ENCODE measurements at regions not wholly inside any gene's neighbourhood (a gene's known extent, or its start where the extent isn't known, plus 50 kb on each side); places are given as distances from the start of the nearest gene placed in this dataset.

- H3K9me3 ChIP-seq = no peaks in the 10 kb centered on the region
- no peaks in the 10 kb centered on the region for H3K4me1 ChIP-seq
- no peak for DNase-seq
- H3K4me3 ChIP-seq = no peak overlapping the region
- no peaks in the 10 kb centered on the region for H3K36me3 ChIP-seq
- WGBS, 5 donors = 74 to 92% (median 85%) methylated on average over 2 of the region's 2 CpGs
- no peaks in the 10 kb centered on the region for H3K27me3 ChIP-seq (replicated peaks in 1 of 7)
- intact Hi-C loops (cut with DNase I; ENCODE audit: low total_unique reads) = no loop called here
- TF ChIP-seq POLR2AphosphoS5 (IDR thresholded peaks at IDR 0.05) = no peak
- TF ChIP-seq POLR2A (IDR thresholded peaks at IDR 0.05) = no peak
- TF ChIP-seq, protein P1, sequence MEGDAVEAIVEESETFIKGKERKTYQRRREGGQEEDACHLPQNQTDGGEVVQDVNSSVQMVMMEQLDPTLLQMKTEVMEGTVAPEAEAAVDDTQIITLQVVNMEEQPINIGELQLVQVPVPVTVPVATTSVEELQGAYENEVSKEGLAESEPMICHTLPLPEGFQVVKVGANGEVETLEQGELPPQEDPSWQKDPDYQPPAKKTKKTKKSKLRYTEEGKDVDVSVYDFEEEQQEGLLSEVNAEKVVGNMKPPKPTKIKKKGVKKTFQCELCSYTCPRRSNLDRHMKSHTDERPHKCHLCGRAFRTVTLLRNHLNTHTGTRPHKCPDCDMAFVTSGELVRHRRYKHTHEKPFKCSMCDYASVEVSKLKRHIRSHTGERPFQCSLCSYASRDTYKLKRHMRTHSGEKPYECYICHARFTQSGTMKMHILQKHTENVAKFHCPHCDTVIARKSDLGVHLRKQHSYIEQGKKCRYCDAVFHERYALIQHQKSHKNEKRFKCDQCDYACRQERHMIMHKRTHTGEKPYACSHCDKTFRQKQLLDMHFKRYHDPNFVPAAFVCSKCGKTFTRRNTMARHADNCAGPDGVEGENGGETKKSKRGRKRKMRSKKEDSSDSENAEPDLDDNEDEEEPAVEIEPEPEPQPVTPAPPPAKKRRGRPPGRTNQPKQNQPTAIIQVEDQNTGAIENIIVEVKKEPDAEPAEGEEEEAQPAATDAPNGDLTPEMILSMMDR (IDR thresholded peaks at IDR 0.05 in 8 of 11, conservative IDR thresholded peaks at IDR 0.05 in 3 of 11) = no peak
- no peak overlapping the region for H3K27ac ChIP-seq
Measured at GRCh38 chr10:106185951-106186350, 978.6 kb downstream of the SORCS1 start.

DNA sequence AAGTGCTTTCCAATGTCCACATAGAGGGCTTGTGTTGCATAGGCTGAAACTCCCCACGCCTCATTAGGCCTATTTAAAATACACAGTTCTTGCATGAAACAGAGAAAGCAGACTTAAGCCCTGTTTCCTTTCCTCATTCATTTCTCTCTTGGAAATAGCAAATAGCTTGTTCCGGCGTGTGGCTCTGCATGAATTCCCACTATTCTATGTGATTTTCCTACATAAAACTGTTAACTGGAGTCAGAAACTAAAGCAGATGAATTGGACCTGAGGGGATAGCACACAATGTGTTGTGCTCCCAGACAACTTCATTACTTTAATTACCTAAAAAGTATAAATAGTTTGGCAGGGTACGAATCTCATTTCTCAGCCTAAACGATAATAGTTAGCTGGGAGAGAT, 981.5 kb downstream of the SORCS1 start:
- Histone ChIP-seq H3K9me3 (no peaks in the 10 kb centered on the region), H3K4me3 (no peak overlapping the region), H3K36me3 (no peaks in the 10 kb centered on the region), H3K4me1 (no peaks in the 10 kb centered on the region), H3K27ac (no peak overlapping the region), H3K27me3 (replicated peaks in 1 of 7) (no peaks in the 10 kb centered on the region)
- intact Hi-C loops (cut with DNase I; ENCODE audit: low total_unique reads) = no loop called here
- TF ChIP-seq POLR2AphosphoS5 (IDR thresholded peaks at IDR 0.05) = no peak
- WGBS, 5 donors = 81 to 93% (median 85%) methylated on average over 5 of the region's 5 CpGs
- no peak for DNase-seq

DNA sequence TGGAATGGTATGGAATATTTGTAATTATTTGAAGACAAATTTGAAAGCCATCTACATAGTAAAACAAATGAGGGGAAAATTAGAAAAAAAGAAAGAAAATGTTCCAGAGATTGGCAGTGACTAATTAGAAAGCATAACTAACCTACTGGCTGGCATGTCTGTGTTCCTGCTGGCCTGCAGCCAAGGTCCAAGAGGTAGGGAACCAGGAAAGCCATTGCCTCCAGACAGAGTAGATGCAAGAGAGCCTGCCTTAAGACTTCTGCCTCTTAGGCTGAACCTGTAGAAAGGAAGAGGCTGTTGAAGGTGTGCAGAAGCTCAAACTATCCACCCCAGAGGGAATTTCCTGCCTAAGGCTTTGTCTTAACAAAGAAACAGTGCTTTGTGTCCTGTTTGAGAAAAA, 982.0 kb downstream of the SORCS1 start:
- H3K4me1 ChIP-seq = no peaks in the 10 kb centered on the region
- TF ChIP-seq POLR2AphosphoS5 (IDR thresholded peaks at IDR 0.05) (no peak), POLR2A (IDR thresholded peaks at IDR 0.05) (no peak)
- TF ChIP-seq, protein P1 (IDR thresholded peaks at IDR 0.05 in 8 of 11, conservative IDR thresholded peaks at IDR 0.05 in 3 of 11) = no peak
- no peaks in the 10 kb centered on the region for H3K27me3 ChIP-seq (replicated peaks in 1 of 7)
- intact Hi-C loops (cut with DNase I; ENCODE audit: low total_unique reads) = no loop called here
- no peaks in the 10 kb centered on the region for H3K36me3 ChIP-seq
- no peaks in the 10 kb centered on the region for H3K9me3 ChIP-seq
- no peak overlapping the region for H3K4me3 ChIP-seq
- H3K27ac ChIP-seq = no peak overlapping the region
- DNase-seq = no peak

- no peak for DNase-seq
- no peak overlapping the region for H3K4me3 ChIP-seq
- H3K36me3 ChIP-seq = no peaks in the 10 kb centered on the region
- no peak overlapping the region for H3K27ac ChIP-seq
- H3K9me3 ChIP-seq = no peaks in the 10 kb centered on the region
- no peak for TF ChIP-seq POLR2AphosphoS5 (IDR thresholded peaks at IDR 0.05)
- TF ChIP-seq, protein P1 (IDR thresholded peaks at IDR 0.05 in 8 of 11, conservative IDR thresholded peaks at IDR 0.05 in 3 of 11) = no peak
- TF ChIP-seq POLR2A (IDR thresholded peaks at IDR 0.05) = no peak
- intact Hi-C loops (cut with DNase I; ENCODE audit: low total_unique reads) = no loop called here
- WGBS, 5 donors = 40 to 48% (median 42%) methylated on average over 3 of the region's 3 CpGs
- no peaks in the 10 kb centered on the region for H3K4me1 ChIP-seq
- H3K27me3 ChIP-seq (replicated peaks in 1 of 7) = no peaks in the 10 kb centered on the region
Measured at GRCh38 chr10:106181501-106181900, 983.0 kb downstream of the SORCS1 start.

- no peaks in the 10 kb centered on the region for H3K9me3 ChIP-seq
- no peaks in the 10 kb centered on the region for H3K4me1 ChIP-seq
- H3K27ac ChIP-seq = no peak overlapping the region
- H3K36me3 ChIP-seq = no peaks in the 10 kb centered on the region
- TF ChIP-seq POLR2AphosphoS5 (IDR thresholded peaks at IDR 0.05) (no peak), POLR2A (IDR thresholded peaks at IDR 0.05) (no peak)
- TF ChIP-seq, protein P1 (IDR thresholded peaks at IDR 0.05 in 8 of 11, conservative IDR thresholded peaks at IDR 0.05 in 3 of 11) = no peak
- intact Hi-C loops (cut with DNase I; ENCODE audit: low total_unique reads) = no loop called here
- no peaks in the 10 kb centered on the region for H3K27me3 ChIP-seq (replicated peaks in 1 of 7)
- DNase-seq = no peak
- H3K4me3 ChIP-seq = no peak overlapping the region
Measured at GRCh38 chr10:106179430-106179829, 985.1 kb downstream of the SORCS1 start.

Data from spleen (tissue), 11 donors.